ENCODE measurements at regions not wholly inside any gene's neighbourhood (a gene's known extent, or its start where the extent isn't known, plus 50 kb on each side); places are given as distances from the start of the nearest gene placed in this dataset.
"Not testable (repeated sequence)": the region's sequence is repeated elsewhere in the genome, so short reads cannot be mapped to it uniquely, and the experiment has no call there.

DNA sequence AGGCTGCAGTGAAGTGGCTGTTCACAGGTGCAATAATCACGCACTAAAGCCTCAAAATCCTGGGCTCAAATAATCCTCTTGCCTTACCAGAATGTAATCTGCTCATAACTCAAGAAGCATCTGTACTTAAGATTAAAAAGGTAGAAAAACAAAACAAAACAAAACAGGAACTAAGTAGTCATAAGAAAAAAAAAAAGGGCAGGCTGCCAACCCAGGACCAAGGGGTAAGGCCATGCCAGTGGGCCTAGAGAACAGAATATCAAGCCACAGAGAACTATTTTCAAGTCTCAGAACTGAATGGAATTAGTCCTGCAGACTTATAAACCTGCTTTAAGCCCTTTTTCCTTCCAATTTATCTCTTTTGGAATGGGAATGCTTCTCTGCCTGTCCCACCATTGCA is 64.8 kb upstream of the TBC1D3K start:
- no peak overlapping the region for H3K4me3 ChIP-seq (ENCODE audit: low read depth, low read length)
- TF ChIP-seq, protein P1, sequence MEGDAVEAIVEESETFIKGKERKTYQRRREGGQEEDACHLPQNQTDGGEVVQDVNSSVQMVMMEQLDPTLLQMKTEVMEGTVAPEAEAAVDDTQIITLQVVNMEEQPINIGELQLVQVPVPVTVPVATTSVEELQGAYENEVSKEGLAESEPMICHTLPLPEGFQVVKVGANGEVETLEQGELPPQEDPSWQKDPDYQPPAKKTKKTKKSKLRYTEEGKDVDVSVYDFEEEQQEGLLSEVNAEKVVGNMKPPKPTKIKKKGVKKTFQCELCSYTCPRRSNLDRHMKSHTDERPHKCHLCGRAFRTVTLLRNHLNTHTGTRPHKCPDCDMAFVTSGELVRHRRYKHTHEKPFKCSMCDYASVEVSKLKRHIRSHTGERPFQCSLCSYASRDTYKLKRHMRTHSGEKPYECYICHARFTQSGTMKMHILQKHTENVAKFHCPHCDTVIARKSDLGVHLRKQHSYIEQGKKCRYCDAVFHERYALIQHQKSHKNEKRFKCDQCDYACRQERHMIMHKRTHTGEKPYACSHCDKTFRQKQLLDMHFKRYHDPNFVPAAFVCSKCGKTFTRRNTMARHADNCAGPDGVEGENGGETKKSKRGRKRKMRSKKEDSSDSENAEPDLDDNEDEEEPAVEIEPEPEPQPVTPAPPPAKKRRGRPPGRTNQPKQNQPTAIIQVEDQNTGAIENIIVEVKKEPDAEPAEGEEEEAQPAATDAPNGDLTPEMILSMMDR (IDR thresholded peaks at IDR 0.05; ENCODE audit: low read depth, low read length) = no peak

DNA sequence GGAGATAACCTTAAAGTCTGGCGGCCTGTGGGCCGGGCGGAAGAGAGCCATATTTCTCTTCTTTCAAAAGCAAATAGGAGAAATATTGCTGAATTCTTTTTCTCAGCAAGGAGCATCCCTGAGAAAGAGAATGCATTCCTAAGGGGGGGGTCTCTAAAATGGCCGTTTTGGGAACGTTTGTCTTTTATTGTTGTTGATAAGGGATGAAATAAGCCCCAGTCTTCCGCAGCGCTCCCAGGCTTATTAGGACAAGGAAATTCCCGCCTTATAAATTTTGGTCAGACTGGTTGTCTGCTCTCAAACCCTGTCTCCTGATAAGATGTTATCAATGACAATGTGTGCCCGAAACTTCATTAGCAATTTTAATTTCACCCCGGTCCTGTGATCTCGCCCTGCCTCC is 65.8 kb upstream of the TBC1D3K start:
- not testable (repeated sequence) for H3K4me3 ChIP-seq (ENCODE audit: low read depth, low read length)

DNA sequence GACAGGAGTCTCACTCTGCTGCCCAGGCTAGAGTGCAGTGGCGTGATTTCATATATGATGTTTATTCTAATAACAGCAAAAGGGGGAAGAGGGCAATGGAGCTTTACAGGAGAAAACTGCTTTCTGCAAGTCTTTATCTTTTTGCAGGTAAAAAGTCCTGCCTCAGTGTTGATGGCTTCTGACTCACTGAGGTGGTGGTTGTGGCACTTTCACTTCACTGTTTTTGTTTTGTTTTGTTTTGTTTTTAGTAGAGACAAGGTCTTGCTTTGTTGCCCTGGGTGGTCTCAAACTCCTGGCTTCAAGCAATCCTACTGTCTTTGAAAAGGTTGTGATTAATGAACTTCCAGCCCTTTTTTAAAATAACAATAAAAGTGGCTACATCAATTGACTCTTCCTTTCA is 68.0 kb upstream of the TBC1D3K start:
- no peak overlapping the region for H3K4me3 ChIP-seq (ENCODE audit: low read depth, low read length)
- TF ChIP-seq, protein P1 (IDR thresholded peaks at IDR 0.05; ENCODE audit: low read depth, low read length) = no peak

DNA sequence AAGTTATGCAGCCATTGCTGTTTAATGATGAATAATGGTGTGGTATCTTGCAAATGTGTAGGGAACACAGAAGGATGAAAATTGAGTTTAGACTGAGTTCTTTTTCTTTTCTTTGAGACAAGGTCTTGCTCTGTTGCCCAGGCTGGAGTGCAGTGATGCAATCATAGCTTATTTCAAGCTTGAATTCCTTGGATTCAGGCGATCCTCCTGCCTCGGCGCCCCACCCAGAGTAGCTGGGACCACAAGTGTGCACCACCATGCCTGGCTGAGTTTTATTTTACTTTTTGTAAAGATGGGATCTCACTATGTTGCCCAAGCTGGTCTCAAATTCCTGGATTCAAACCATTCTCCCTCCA is 74.6 kb upstream of the TBC1D3K start:
- TF ChIP-seq, protein P1 (IDR thresholded peaks at IDR 0.05; ENCODE audit: low read depth, low read length) = no peak
- no peak overlapping the region for H3K4me3 ChIP-seq (ENCODE audit: low read depth, low read length)

DNA sequence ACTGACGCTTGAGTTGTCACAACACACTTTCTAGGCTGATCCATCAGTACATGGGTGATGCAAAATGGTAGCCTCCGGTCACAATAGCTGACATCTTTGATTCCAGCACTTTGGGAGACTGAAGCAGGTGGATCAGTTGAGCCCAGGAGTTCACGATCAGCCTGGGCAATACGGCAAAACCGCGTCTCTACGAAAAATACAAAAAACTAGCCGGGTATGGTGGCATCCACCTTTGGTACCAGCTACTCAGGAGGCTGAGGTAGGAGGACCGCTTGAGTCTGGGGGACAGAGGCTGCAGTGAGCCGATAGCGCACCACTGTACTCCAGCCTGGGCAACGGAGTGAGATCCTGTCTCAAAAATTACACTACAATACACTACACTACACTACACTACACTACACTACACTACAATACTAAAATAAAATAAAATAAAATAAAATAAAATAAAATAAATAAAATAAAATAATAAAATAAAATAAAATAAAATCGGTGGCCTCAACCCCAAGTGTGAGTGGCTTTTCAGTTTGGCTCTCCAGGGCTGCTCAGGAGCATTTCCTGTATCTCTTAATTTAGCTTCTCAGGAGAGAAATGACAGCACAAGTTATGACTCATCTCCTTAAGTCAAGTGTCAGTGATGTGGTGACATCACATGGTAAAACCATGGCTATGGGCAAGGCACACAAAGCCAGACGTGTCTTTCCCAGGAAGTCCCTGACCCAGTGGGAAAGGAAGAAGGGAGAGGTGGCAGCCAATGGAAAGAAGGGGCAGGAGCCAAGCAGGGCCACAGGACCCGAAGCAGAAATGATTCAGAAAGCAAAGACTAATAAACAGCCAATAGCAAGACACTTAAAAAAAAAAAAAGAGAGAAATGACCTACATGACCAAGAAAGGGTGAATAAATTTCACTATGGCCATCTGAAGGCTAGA is 75.3 kb upstream of the TBC1D3K start:
- TF ChIP-seq, protein P1 (IDR thresholded peaks at IDR 0.05; ENCODE audit: low read depth, low read length) = no peak
- no peak overlapping the region for H3K4me3 ChIP-seq (ENCODE audit: low read depth, low read length)

DNA sequence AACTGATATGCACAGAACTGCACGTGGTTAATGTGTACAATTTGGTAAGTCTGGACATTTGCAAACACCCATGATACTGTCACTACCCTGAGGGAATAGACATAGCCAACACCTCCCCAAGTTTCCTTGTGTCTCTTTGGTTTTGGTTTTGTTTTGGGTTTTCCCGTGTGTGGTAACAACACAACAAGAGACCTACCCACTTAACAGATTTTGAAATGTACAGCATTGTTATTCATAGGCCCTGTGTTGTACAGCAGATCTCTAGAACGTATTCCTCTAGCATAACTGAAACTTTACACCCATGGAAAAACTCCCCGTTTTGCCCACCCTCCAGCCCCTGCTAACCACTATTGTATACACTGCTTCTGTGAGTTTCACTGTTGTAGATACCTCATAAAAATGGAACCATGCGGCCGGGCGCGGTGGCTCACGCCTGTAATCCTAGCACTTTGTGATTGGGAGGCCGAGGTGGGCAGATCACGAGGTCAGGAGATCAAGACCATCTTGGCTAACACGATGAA is 76.3 kb upstream of the TBC1D3K start:
- TF ChIP-seq, protein P1 (IDR thresholded peaks at IDR 0.05; ENCODE audit: low read depth, low read length) = no peak
- no peak overlapping the region for H3K4me3 ChIP-seq (ENCODE audit: low read depth, low read length)

DNA sequence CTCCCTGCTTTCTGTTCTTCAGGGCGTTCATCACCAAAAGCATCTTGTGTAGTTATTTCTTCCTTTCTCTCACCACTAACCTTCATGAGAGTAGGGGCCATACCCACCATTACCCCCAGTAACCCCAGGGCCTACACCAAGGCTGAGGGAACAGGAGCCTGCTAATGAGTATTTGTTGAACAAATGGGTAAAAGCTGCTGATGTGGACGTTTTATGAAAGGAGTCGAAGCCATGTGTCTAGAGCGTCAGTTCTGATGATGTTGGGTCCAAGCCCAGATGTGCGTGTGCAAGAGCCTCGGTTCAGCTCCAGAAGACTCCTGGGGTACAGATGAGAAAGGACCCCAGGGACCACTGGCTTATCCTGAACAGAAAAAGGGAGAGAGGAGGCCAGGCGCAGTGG is 77.1 kb upstream of the TBC1D3K start:
- TF ChIP-seq, protein P1 (IDR thresholded peaks at IDR 0.05; ENCODE audit: low read depth, low read length) = no peak

DNA sequence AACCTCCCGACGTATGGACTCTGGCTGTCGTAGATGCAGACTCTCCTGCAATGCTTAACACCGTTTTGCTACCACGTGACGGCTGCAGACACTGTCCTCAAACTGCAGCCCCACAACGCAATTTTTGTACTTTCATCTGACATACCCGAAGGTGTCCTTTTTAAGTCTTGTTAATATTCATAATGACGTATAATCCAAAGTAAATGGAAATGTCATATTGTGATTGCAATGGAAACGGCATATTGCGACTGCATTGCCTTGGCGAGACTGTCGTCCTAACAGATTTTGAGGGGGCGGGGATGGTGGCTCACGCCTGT is 79.3 kb upstream of the TBC1D3K start:
- H3K4me3 ChIP-seq (ENCODE audit: low read depth, low read length) = no peak overlapping the region
- TF ChIP-seq, protein P1 (IDR thresholded peaks at IDR 0.05; ENCODE audit: low read depth, low read length) = no peak

More for the DNA sequence above, 77.1 kb upstream of the TBC1D3K start:
- no peak overlapping the region for H3K4me3 ChIP-seq (ENCODE audit: low read depth, low read length)
